DMS153 (cell line): ENCODE measurements at regions not wholly inside any gene's neighbourhood (a gene's known extent, or its start where the extent isn't known, plus 50 kb on each side); places are given as distances from the start of the nearest gene placed in this dataset.

Experiments used
- DNase-seq: peaks from one replicate; lab custom pipeline; 2025; lab: John Stamatoyannopoulos, UW

DNA sequence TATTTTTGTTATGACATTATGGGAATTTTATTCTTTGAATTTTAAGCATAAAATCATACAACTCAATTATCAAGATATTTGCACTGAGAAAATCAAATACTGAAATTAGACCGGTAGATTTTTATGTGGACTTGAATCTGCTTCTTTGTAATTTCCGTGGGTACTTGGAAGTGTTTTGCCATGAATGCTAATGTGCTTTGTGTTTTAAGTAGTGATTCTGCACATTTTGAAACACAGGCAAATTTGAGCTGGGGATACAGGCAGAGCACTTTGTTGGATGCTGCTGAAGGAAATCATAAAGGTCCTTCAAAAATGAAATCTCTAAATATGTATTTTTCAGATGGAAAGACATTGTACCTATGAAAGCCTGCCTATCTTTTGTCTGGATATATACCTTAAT, 446.3 kb upstream of the POU3F3 start:
- no peak for DNase-seq

DNA sequence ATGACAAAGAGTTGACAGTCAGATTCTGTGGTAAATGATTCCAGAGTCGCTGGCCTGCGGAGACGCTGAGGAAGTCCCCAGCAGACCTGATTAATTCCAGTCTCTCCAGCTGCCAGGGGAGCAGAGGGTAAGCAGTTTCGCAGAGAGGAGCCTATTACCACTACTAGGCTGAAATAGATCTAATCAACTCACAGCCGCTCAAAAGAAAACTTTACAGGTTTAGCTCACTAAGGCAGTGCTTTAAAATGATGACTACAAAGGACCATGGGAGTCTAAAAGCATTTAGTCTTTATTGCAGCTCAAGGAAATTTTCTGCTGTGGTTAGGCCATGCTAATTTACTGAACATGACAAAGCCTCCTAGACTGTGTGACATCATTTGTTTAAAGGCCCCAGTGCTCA, 445.6 kb upstream of the POU3F3 start:
- no peak for DNase-seq

DNA sequence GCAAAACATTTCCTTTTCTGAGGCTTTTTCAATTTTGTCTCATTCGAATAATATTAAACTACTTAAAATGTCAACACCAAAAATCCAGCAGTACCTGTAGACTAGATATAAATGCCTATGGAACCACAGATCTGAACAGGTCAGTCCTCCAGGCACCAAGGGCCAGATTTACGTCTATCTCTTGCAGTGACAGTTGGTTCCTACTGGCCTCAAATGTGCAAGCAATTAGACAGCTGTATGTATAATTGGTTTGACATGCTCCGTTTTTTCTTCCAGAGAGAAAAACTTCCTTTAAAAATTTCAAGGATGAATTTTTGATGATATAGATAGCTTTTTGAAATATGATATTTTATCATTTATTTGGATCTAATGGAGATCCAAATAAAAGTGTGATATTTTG, 443.8 kb upstream of the POU3F3 start:
- DNase-seq = no peak

DNA sequence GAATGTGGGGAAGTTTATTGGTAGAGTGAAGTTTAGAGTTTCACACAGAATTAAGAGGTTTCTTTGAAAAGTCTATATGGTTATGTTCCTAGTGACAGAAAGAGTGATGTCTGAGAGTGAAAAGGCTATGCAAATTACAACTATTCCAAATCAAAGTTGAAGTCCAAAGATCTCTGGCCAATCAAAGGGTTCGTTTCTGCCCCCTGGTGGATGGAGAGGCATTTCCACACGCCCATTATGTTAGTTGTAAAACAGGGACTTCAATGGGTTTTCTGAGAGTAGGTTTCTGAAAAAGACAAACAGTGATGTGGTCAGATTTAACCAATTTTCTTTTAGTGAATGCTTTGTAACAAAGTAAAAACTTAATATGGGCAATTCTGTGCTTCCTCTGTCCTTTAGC, 441.5 kb upstream of the POU3F3 start:
- DNase-seq = peak; percentile 20

DNA sequence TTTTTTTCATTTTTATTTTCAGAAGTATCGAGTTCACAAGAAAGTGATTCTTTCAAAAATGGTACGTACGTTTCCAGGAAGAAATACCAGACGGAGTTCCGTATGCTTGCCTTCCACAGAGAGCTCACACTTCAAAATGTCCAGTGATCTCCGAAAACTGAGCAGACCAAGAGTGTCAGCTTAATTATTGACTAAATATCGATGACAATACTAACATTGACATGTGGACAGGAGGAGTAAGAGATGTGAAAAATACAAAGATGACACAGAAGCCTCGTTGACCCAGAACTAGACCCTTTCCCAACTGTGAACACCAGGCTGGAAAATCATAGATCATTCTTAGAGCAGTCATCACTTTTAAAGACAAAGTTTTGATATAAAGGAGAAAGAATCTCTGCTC, 440.0 kb upstream of the POU3F3 start:
- no peak for DNase-seq

DNA sequence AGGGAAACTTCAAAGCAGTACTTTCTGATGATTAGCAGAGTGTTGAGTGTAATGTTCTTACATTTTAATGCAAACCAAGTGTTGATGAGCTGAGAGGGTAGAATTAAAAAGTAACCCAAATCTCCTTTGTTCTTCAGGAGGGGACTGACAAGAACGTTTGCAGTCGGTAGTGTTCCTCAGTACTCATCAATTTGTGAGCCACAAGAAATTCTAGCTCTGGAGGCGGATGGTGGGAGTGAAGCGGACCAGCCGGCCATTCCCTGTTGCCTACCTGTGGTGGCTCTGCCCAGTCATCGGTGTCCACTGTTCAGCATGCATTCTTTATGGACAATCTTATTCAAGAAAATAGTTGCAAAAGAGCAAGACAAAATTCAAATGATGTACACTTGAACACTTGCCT, 438.6 kb upstream of the POU3F3 start:
- DNase-seq = no peak

DNA sequence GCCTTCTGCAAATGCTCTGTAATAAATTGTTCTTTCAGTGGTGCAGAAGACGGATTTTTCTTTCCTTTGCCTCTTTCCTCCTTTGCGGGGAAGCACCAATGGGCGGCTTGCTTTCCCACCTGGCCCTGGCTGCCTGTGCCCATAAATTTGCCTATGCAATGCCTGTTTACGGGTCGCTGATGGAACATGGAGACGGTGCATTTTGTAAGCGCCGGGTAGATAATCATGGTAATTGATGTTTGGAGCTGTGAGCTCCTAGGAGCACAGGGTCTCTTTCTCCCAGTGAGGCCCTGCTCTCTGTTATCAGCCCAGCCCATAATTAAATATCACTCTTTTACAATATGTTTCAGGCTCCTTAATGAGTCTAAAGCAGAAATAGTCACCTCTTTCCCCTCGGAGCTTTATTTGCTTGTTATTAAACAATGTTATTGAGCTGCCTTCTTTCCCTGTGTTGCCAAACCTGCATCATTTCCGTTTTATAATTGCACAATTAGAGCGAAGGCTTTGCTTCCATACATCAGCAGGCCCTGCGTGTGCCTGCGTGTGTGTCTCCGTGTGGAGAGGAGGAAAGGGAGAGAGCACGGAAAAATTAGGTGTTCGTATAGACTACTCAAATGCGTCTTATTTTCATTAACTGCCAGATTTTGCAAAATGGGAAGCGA, 437.4 kb upstream of the POU3F3 start:
- no peak for DNase-seq

DNA sequence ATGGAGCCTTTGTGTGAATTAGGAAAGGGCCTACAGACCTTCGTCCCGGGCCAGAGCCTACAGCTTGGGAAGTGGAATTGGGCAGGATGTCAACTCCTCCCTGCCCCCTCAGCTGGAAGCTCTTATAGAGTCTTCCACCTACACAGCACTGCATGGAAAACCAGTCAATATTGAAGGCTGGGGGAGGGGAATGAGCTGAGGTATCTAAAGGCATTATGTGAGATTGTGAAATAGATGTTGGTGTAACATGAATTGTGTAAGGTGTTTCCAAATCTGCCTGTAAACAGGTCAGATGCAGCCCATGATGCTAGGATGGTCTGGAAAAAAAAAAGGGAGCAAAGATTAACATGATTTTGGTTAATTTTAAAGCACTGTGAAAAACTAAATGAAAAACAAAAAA, 433.5 kb upstream of the POU3F3 start:
- DNase-seq = no peak

DNA sequence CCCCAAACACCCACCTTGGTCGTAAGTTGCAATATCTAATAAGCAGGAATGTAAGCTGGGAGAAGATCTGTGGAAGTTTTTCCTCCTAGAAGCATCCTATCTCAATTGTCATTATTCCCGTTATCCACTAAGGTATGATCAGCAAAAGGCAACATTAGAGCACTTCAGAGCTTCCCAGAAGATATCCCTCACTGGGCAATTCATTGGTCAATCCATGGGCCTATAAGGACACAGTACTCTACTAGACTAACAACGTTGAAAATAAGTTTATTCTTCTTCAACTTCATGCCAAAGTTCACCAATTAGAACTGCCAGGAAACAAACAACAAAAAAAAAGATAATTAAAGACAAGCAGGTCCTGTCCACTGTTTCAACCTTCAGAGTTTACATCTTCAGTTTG, 433.0 kb upstream of the POU3F3 start:
- DNase-seq = no peak

DNA sequence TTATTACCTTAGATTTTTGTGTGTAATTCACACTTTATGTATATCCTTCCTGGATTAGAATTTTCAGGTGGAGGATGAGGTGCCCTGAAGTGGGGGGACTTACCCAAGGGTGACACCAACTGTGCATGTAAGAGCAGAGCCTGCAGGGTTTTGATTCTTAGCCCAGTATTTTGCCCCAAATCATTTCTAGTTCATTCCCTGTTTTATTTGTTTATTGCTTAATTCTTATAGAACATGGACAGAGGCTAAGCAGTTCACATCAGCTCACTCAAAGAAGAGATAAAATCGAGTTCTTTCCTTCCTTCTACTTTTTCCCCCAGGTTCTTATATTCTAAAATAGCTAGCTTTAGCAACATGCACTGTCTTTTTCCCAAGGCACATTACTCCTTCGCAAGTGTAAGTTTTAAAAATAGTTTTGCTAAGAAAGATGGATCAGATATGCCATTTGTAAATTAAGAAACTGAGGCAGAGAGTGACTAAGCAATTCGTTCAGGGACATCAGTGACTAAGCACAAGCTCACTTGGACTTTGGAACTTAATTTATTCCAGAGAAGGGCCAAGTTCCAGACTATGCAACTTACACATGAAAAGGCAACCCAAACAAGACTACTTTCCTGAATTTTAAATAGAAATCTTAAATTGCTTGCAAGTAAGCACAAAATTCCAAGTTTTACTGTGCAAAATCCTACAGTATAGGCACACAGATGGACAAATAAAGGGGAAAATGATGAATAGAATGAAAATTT, 427.9 kb upstream of the POU3F3 start:
- DNase-seq = no peak

DNA sequence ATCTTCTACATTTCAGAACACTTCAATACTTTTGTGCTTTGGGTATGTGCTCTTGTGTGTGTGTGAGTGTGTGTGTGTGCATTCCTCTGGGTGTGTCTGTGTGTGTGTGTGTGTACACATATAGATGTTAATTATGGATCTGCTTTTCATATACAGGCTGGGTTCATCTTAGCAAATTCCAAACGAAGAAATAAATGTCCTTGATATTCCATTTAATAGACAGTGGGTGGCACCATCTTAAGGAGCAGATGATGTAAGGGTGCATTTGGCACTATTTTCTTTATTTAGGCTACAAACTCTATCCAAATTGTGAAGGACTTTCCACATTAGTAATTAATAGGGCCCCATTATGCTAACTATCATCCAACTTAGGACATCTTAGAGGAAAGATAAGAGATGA, 425.8 kb upstream of the POU3F3 start:
- DNase-seq = no peak

DNA sequence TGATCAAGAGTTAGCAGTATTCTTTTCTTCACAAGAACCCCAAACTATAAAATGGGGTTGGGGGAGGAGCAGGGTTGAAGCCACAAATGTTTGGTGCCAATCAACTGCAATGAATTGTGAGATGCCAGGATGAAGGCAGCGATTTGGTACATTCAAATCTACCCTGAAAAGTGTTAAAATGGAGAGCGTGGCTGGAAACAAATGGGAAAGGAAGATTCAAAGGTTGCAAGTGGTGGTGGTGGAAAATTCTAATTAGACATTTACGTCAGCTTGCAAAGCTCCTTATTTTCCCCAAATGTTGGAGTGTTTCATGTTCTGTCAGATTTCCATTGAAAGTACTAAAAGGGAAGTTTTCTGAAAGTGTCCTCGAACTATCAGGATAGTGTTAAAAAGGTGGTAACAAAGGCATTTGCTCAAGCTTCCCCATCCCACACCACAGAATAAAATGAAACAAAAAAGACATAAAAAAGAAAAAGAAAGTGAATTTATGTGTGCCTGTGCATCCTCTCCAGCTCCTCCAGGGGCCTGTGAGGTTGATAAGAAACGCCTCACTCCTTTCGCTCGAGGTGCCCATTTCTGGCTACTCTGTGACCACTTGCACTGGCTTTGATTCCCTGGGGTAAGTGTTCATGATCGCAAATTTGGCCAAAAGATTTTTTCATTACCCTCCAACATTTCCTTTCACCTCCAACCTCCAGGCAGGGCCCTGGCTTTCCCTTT, 424.1 kb upstream of the POU3F3 start:
- no peak for DNase-seq

DNA sequence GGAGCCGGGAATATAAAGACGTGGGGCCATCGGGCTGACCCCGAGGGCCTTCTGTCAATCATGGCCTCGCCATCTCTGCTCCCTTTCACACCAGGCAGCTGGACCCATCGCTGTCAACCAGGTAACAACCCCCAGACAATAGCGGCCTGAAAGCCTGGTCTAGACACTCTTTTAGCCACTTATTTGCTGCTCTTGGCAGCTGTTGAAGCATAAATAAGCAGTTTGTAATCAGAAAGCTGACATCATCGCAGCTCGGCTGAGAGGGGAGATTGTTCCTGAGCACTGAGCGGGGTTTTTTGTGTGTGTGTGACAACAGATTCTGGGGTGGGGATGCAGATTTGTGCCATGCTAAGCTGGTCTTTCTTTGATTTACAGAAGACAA, 423.6 kb upstream of the POU3F3 start:
- peak; percentile 68 for DNase-seq

DNA sequence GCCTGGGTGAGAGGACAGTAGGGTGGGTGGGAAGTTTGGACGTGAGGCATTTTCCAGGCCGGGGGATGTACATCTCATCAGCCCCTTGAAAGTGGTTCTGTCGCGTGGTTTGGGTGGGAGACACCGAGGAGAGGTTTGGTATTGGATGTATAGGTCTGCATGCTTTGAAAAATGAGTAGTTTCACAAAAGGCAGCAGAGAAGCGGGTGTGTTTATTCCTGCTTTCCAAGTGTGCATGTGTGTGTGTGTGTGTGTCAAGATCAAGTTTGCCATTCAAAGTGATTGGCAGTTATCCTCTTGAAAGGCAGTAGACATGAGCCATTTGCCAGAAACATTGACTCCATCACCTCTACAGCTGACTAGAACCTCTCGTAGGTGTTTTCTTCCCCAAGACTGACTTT, 423.1 kb upstream of the POU3F3 start:
- no peak for DNase-seq

DNA sequence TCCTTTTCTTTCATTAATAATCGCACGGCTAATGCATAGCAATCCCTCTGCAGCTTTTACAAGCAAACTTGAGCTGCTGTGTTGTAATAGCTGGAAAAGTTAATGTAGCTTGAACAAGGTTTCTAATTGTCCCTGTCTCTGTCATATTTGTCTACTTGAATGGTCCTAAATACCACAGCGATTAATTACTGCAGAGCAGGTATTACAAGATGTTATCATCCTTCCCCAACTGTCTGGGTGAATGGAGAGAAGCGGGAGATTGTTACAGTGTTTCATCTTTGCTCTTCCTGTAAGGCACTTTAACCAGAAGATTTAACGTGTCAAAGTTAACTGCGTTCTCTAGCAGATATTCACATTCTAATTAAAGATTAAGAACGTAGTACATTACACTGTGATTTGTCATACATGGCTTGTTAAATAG, 422.2 kb upstream of the POU3F3 start:
- peak; percentile 9 for DNase-seq

DNA sequence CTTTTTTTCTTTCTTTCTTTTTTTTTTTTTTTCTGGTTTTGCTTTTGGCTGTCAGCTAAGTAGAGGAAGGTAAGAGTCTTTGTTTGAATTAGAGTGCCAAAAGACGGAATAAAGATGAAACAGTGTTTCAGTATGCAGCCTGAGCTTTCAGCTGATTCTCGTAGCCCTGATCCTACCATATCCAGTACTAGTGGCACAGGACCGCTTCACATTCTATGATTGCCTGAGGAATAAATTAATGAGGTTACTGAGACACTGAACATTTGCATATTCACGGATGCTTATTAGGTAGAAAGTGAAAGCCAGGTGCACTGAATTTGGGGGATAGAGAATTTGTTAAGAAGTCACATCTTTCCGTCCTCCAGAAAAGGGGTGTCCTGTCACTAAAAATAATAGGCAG, 421.5 kb upstream of the POU3F3 start:
- DNase-seq = no peak

DNA sequence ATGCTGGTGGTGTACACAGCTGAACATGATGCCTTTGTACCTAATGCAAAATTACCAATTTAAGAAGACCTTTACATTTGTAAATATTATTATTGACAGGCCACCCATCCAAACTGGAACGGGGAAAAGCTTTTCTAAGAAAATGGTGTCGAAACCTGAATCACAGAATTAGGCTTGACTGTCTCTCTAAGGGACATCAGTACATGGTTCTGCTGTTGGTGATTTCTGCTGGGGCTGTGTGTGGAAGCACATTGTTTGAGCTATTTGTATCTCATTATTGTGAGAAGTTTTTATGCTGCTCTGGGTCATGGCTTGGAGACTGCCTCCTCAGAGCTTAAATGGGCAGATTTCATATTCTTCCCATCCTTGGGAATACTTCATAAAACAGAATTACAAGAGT, 420.9 kb upstream of the POU3F3 start:
- no peak for DNase-seq

DNA sequence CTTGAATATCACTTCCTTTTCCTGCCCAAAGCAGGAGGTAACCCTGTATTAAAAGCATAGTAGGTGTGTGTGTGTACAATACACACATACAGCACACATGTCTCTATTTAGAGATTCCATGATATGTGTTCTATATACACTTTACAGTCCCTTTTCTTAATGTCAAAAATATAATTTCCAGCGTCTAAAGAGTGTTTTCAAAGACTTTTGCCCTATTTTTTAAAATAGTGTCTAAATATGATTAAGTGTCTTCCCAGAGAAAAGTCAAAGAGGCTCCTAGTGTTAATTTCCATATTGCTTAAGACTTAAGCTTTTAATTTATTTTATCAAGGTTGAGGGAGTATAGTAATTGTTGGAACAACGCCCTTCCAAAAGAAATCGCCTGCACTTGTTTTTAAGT, 420.3 kb upstream of the POU3F3 start:
- no peak for DNase-seq

DNA sequence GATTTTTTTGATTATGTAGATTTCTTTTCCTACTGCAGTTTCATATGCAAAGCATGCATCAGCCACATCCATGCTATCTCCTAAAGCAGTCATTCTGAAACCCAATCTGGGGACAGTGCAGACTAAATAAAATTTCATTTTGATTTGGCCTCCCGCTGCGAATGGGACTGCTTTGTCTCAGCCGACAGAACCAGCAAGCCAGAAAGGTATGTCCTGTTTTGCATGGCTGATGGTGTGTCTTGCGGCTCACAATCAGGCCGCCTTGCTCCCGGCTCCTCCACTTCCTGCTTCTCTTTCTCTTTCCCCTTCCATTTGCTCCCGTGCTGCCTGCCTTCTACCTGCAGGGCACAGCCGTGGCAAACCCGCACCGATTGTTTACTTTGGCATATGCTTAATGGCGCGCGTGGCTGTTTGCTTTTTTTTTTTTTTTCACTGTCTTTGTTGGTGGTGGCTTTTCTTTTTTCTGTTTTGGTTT, 419.6 kb upstream of the POU3F3 start:
- peak; percentile 87 for DNase-seq

DNA sequence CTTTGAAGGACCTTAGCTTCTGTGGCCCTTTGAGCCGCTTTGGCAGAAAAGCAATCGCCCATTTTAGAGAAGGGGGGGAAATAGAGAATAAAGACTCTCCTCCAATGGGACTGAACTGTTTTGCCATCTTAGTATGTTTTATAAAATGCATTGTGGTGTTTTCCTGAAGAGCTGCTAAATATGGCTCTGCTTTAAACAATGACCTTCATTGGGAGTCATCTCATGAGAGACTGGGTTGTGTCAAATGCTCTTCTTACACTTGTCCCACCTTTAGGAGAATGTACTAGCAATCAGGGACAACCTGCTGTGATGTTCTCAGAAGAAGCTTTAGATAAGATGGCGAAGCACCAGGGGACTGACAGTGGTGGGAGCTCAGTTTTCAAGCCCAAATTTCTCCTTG, 418.9 kb upstream of the POU3F3 start:
- no peak for DNase-seq

DNA sequence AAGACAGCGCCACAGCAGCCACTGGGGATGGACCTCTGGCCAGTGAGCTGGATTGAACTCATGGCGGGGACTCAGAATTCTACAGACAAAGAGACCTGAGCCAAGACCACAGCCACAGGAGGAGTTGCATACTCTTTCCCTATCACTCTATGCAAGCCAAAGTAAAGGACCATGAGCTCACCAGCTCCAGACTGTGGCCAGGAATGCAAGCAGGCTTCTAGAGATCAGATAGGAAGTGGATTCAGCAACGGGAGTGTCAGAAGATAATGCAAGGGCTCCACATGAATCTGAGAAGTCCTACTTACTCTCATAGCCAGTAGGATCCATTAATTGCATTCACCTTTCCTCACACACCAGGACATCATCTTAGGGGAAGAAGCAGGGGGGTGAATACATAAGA, 415.4 kb upstream of the POU3F3 start:
- no peak for DNase-seq

DNA sequence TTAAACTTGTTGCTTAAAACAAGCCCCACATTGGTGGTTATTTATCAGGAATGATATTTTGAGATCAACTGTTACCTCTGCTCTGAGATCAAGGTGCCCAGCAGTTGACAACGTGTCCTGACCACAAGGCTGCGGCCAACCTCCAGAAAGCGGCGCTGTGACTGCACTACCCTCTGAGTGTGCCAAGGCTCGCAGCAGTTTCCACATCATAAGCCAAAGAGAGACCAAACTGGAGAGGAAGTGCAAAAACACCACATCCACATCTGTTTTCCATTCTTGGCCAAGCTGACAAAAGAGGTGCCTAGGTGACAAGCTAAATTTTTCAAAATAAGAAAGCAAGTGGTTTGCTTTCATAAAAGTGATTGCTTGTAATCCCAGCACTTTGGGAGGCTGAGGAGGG, 410.8 kb upstream of the POU3F3 start:
- DNase-seq = no peak

DNA sequence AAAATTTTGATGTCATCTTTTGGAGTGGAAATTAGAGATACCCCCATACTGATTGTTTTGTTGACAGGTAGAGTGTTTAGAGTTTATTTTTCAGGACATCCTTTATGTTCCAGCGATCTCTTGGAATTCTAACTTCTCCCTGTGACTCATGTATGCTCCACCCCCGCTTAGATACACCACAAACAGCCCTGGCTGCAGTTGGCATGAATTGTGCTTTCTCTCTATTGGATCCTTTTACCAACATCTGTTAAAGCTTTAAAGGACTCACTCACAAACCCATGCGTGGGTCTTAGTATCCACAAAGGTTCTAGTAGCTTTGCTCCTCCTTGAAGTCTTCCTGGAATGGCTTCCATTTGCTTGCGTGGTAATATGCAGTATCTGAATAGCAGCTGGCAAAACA, 409.5 kb upstream of the POU3F3 start:
- no peak for DNase-seq
